GM19351 (cell line): ENCODE measurements at regions not wholly inside any gene's neighbourhood (a gene's known extent, or its start where the extent isn't known, plus 50 kb on each side); places are given as distances from the start of the nearest gene placed in this dataset.
"Not testable (repeated sequence)": the region's sequence is repeated elsewhere in the genome, so short reads cannot be mapped to it uniquely, and the experiment has no call there.

Experiments used
- ATAC-seq: cut with Tn5 transposase; IDR thresholded peaks from one replicate; pipeline ENCODE4 v1.9.1; 2021; ENCODE audit warnings: mild to moderate bottlenecking, moderate library complexity; ENCODE audit not compliant: unreplicated experiment

GRCh38 chr3:194879126-194879877, 193.6 kb downstream of the FAM43A start:
- no peak for ATAC-seq

GRCh38 chr3:194879991-194880939, 194.6 kb downstream of the FAM43A start:
- ATAC-seq, result no peak

DNA sequence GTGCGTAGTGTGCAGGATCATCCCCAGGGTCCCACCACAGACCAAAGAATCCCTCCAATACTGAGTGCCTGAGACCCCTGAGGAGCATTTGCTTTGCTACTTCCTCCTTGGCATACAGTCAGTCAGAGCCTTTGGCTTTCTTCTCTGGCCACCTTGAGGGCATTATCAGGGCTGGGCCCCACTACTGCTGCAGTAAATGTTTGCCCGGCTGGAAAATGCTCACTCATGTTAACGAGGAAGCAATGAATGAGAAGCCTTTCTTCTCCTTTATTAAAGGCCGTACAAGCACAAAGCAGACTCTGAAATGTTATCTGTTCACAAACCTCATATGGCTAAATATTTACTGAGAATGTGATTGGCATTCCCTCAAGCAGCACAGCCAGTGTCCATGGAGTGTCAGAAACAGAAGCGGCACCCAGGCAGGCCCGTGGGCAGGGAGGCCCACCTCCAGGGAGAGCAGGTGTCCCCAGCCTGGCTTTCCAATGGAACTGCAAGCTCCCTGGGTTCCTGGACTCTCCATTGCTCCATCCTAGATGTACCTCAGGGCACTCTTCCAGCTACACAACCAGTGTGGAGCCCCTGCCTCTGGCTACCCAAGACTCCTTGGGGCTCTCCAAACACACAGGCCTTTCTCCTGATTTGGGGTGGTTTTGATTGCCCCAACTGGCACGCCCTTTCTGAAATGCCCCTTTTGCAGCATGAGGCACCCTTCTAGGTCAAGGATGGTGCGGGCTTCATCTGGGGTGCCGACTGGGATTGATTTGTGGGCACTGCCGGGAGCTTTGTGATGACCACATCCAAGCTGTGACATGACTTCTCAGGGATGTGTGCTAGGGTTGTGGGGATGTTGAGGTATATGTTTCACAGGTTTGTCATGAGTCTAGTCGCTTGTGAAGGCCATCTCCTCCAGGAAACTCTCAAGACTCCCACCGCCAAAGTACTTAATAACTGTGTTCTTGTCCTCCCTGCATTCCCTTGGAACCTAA, 195.6 kb downstream of the FAM43A start:
- no peak for ATAC-seq

- ATAC-seq, result no peak
These were observed 199.1 kb downstream of the FAM43A start for GRCh38 chr3:194884649-194885315.

GRCh38 chr3:194885766-194886165, 200.1 kb downstream of the FAM43A start:
- no peak for ATAC-seq

DNA sequence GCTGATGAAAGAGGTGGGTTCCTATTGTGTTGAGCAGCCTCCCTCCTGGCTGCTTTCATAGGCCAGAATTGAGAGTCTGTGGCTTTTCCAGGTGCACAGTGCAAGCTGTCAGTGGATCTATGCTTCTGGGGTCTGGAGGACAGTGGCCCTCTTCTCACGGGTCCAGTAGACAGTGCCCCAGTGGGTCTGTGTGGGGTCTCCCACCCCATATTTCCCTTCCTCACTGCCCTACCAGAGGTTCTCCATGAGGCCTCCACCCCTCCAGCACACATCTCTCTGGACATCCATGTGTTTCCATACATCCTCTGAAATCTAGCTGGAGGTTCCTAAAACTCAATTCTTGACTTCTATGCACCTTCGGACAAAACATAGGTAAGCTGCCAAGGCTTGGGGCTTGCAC, 201.2 kb downstream of the FAM43A start:
- no peak for ATAC-seq

GRCh38 chr3:194888062-194888461, 202.4 kb downstream of the FAM43A start:
- ATAC-seq, result not testable (repeated sequence)

DNA sequence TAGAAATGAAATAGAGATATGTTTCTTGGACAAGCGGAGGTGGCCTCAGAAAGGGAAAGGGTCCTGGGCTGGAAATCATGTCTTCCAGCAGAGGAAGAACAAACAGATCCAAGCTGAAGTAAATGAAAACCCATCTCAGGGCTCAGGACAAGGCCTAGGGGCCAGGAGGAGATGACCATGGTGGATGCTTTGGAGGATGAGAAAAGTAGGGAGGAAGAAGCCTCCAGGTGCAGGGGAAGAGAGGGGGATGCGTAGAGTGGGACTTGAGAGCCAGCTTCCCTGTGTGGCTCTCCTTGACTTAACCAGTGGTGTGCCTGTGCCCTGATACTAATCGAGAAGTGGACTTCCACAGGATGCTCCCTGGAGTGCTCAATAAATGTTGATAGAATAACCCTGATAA, 203.2 kb downstream of the FAM43A start:
- ATAC-seq, result no peak

GRCh38 chr3:194890091-194890490, 204.4 kb downstream of the FAM43A start:
- no peak for ATAC-seq

DNA sequence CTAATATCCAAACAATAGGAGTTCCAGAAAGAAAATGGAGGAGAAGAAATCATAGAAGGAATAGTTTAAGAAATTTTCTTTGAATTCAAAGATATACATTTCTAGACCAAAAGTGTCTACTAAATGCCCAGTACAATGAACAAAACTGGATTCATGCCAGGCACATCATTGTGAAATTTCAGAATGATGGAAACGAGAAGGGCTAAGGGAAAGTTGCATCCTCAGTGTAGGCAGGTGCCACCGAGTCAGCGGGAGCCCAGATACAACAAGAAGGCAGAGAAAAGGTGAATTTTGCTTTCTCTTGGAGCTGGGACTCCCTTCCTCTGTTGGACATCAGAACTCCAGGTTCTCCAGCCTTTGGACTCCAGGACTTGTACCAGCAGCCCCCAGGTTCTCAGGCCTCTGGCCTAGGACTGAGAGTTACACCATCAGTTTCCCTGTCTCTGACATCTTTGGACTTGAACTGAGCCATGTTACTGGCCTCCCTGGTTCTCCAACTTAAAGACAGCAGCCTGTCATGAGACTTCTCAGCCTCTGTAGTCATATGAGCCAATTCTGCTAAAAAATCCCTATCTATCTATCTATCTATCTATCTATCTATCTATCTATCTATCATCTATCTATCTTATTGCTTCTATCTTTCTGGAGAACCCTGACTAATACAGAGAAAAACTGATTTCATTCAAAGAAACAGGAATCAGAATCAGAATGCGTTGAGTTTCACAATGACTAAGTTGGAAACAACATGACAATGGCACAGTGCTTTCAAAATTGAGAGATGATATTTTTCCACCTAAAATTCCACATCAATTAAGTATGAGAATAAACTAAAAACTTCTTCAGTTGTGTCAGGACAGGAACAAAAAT, 207.7 kb downstream of the FAM43A start:
- peak; percentile 79 for ATAC-seq

DNA sequence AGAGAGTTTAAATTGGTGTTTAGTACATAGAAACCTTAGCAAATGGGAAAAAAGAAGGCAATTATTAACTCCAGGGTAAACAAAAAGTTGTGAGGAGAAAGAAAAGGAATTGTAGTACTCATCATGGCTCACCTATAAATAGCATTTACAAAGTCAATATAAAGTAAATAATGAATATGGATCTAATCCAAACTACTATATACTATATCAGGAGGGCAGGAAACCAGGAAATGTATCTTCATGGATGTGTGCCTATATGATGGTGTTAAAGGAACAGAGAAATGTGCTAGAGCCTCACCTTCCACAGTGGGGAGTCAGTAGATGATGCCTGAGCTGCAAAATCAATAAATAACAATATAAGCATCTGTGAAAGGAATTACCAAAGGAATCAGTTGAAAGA, 208.9 kb downstream of the FAM43A start:
- no peak for ATAC-seq

DNA sequence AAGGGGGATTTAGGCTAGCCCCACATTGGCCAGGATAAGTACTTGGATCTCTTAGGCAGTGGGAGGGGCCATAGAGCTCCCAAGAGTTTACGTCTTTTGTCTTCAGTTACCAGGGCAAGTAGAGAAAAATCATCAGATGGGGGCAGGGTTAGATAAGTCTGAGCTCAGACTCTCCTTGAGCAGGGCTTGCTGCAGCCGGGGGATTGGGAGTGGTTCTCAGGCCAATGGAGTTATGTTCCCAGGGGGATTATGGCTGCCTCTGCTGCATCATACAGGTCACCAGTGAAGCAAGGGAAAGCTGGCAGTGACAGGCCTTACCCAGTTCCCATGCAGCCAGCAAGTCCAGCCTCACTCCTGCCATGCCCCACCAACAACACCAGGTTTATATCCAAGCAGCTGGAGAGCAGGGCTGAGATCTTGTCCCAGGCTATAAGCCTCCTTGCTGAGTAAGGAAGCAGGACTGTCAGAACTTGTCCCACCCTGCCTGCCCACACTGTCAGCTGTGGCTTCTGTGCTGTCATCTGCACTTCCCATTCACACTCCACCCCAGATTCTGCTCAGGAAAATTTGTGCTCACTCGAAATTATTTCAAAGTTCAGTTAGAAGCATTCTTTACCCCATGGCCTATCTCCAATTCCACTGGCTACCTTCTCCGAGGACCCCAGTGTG, 215.3 kb downstream of the FAM43A start:
- no peak for ATAC-seq

- ATAC-seq, result not testable (repeated sequence)
These were observed 217.8 kb downstream of the FAM43A start for GRCh38 chr3:194903447-194903846.

DNA sequence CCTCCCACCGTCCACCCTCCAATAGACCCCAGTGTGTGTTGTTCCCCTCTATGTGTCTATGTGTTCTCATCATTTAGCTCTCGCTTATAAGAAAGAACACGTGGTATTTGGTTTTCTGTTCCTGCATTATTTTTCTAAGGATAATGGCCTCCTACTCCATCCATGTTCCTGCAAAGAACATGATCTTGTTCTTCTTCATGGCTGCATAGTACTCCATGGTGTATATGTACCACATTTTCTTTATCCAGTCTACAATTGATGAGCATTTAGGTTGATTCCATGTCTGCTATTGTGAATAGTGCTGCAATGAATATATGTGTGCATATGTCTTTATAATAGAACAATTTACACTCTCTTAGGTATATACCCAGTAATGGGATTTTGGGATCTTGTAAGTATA, 219.3 kb downstream of the FAM43A start:
- ATAC-seq, result not testable (repeated sequence)

GRCh38 chr3:194905696-194906095, 220.0 kb downstream of the FAM43A start:
- ATAC-seq, result no peak

DNA sequence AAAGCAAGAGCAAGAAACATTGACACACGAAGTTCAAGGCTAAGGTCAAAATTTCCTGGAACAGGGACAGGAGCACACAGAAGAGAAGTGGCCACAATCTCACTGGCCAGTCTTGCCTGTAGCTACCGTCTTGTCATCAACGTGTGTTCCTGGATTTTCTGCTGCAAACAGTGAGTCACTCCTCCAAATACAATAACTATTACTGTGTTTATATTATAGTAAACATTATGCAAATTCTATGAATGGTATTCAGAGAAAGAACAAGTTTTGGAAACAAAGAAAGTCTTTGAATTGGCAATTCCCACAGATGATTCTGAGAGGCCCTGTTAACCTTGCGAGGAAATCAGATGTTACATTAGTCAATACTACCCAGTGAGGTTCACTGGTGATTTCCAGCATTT, 220.5 kb downstream of the FAM43A start:
- no peak for ATAC-seq

DNA sequence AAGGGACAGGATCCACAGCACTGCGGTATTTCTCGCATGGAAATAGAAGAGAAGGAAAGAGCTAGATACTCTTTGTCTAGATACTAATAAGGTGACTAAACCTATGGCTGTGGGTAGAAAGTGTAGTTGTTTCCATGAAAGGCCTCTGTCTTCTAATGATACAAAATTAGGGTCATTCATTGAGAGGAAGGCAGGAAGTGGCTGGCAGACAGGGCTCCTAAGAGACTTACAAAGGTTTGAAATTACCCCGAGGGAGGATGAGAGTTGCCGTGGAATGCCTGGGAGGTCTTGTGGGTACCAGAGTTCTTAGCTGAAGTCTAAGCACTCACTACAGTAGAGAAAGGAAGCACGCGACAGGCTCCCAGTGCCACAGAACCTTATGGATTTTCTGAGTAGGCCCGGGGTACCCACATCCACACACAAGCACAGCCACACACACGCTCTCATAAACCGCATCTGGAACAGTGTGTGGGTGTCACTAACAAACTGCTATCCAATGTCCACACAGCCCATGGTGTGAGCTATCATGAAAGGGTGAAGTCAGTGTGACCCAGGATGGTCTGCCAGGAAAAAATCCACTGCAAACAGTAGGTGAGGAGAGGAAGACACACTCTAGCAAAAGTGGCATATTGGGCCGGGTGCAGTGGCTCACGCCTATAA, 221.4 kb downstream of the FAM43A start:
- no peak for ATAC-seq

- ATAC-seq, result no peak
These were observed 222.1 kb downstream of the FAM43A start for GRCh38 chr3:194907811-194908210.
